GM12878 (cell line): ENCODE measurements at regions not wholly inside any gene's neighbourhood (a gene's known extent, or its start where the extent isn't known, plus 50 kb on each side); places are given as distances from the start of the nearest gene placed in this dataset.
A peak's percentile ranks its signal among the peaks of the same experiment; 100 is the strongest.

Experiments used
- ATAC-seq: fragments of 200-7000 bp; cut with Tn5 transposase; 3 replicates; pipeline ENCODE4 v1.9.1; 2020; ENCODE audit warnings: mild to moderate bottlenecking, moderate library complexity
- BruUV-seq: library from RNA; stranded (reverse); fragments of 400-500 nt; replicated peaks from 2 replicates; lab custom pipeline; 2021; lab: Mats Ljungman, UMichigan
- CTCF ChIA-PET: fragments of 300-600 bp; sonication (Branson Sonifier 250); formaldehyde crosslinking; extraction: SDS; loops from one replicate; lab custom pipeline; 2021; ENCODE audit warnings: inconsistent platforms; lab: Yijun Ruan, JAX
- POLR2A ChIA-PET: fragments of 350-600 bp; formaldehyde crosslinking; extraction: SDS; loops from one replicate; lab custom pipeline; 2021; ENCODE audit warnings: inconsistent platforms; lab: Charles Lee
- RAD21 ChIA-PET: fragments of 300-600 bp; sonication (Branson Sonifier 250); formaldehyde crosslinking; loops from one replicate; lab custom pipeline; 2023; ENCODE audit warnings: antibody characterized with exemption; ENCODE audit not compliant: unreplicated experiment; lab: Charles Lee
- SMC1A ChIA-PET: fragments of 300-600 bp; sonication (Branson Sonifier 250); formaldehyde crosslinking; loops from one replicate; lab custom pipeline; 2023; ENCODE audit not compliant: unreplicated experiment, uncharacterized antibody; lab: Charles Lee
- DNase-seq: peaks from one replicate; pipeline ENCODE4 v3.0.0-alpha.2; 2011; ENCODE audit warnings: low read depth, low spot score
- FAIRE-seq: peaks from 3 replicates; lab custom pipeline; 2011; peaks lifted over from hg19 to GRCh38; lab: Jason Lieb, UNC
- H2AFZ ChIP-seq: 2 replicates; pipeline ENCODE4 v1.6.0; 2011; ENCODE audit warnings: low read depth, low read length, control low read depth; ENCODE audit not compliant: control insufficient read depth
- H3K27ac ChIP-seq: 2 replicates; pipeline ENCODE4 v1.5.1; 2011; ENCODE audit warnings: control low read depth; ENCODE audit not compliant: control insufficient read depth, insufficient read depth
- H3K27me3 ChIP-seq, 2 experiments: replicated peaks in 1 of 2; 2 replicates each; pipeline versions ENCODE4 v1.6.0 to v1.6.1; 2011; ENCODE audit warnings: low read length in 1 of 2; ENCODE audit not compliant: control insufficient read depth in 2 of 2, insufficient read depth in 2 of 2
- H3K36me3 ChIP-seq, 2 experiments: 2 replicates each; pipeline ENCODE4 v1.5.1; 2011; ENCODE audit warnings: low read length in 1 of 2; ENCODE audit not compliant: control insufficient read depth in 2 of 2, insufficient read depth in 2 of 2
- H3K4me1 ChIP-seq: 2 replicates; pipeline ENCODE4 v1.6.1; 2011; ENCODE audit warnings: mild to moderate bottlenecking, low read length, moderate library complexity, mixed read lengths; ENCODE audit not compliant: control insufficient read depth, insufficient read depth
- H3K4me2 ChIP-seq: 2 replicates; pipeline ENCODE4 v1.6.0; 2011; ENCODE audit warnings: control low read depth; ENCODE audit not compliant: control insufficient read depth, insufficient read depth
- H3K4me3 ChIP-seq: fragments of 200-600 bp; sonication (generic); 2 replicates; pipeline ENCODE4 v1.5.1; 2016
- H3K79me2 ChIP-seq: 2 replicates; pipeline ENCODE4 v1.6.0; 2011; ENCODE audit warnings: low read length; ENCODE audit not compliant: control insufficient read depth, insufficient read depth
- H3K9ac ChIP-seq: 2 replicates; pipeline ENCODE4 v1.8.0; 2011; ENCODE audit warnings: low read length, control low read depth, mixed read lengths; ENCODE audit not compliant: control insufficient read depth, insufficient read depth
- H3K9me3 ChIP-seq: replicated peaks from 3 replicates; pipeline ENCODE4 v1.5.1; 2011; ENCODE audit warnings: mild to moderate bottlenecking, low read length; ENCODE audit not compliant: control insufficient read depth, insufficient read depth
- H4K20me1 ChIP-seq: 2 replicates; pipeline ENCODE4 v1.6.0; 2011; ENCODE audit not compliant: control insufficient read depth, insufficient read depth
- BCL11A ChIP-seq: IDR thresholded peaks from 2 replicates; pipeline ENCODE4 v1.6.1; 2011; ENCODE audit warnings: low read depth, low read length
- BRCA1 ChIP-seq: IDR thresholded peaks from 2 replicates; pipeline ENCODE4 v1.6.1; 2011; ENCODE audit warnings: low read depth, low read length, improper control_type of control experiment
- CHD2 ChIP-seq: IDR thresholded peaks from 2 replicates; pipeline ENCODE4 v1.6.1; 2011; ENCODE audit warnings: low read depth, low read length, improper control_type of control experiment, borderline replicate concordance
- CREM ChIP-seq: IDR thresholded peaks from 2 replicates; pipeline ENCODE4 v1.6.1; 2014; ENCODE audit warnings: antibody characterized with exemption, low read depth
- HDAC6 ChIP-seq: fragments of 200-600 bp; sonication (generic); IDR thresholded peaks from one replicate; pipeline ENCODE4 v1.8.0; 2017; ENCODE audit warnings: antibody characterized with exemption; ENCODE audit not compliant: unreplicated experiment
- MXI1 ChIP-seq: fragments of 150-350 bp; IDR thresholded peaks from 2 replicates; pipeline ENCODE4 v1.6.1; 2011; ENCODE audit warnings: low read depth, mild to moderate bottlenecking, inconsistent platforms, low read length, improper control_type of control experiment
- PAX5 ChIP-seq: IDR thresholded peaks from 2 replicates; pipeline ENCODE4 v1.6.1; 2011; ENCODE audit warnings: low read depth, low read length, borderline replicate concordance
- RUNX3 ChIP-seq: IDR thresholded peaks from 2 replicates; pipeline ENCODE4 v1.6.1; 2012; ENCODE audit warnings: low read length, inconsistent platforms
- SREBF2 ChIP-seq: IDR thresholded peaks from 2 replicates; pipeline ENCODE4 v1.6.1; 2012; ENCODE audit warnings: mild to moderate bottlenecking, low read length
- SUZ12 ChIP-seq: fragments of 200-600 bp; sonication (generic); IDR thresholded peaks from one replicate; pipeline ENCODE4 v1.6.1; 2018; ENCODE audit warnings: antibody characterized with exemption, mild to moderate bottlenecking; ENCODE audit not compliant: unreplicated experiment
- WGBS: methylation state at CpG from one replicate; pipeline ENCODE4 v1.1.6; 2016; ENCODE audit warnings: low lambda C conversion rate; ENCODE audit not compliant: insufficient replicate concordance, insufficient coverage; ENCODE audit errors: missing lambda C conversion rate; 5-methylcytosine and 5-hydroxymethylcytosine counted together
- in situ Hi-C: fragments of 300-500 bp; cut with MboI; formaldehyde crosslinking; loops from 9 replicates; pipeline ENCODE4 v1.14.3; 2018; ENCODE audit warnings: mixed read lengths
- intact Hi-C: fragments of 100-400 bp; cut with micrococcal nuclease; formaldehyde crosslinking; loops from one replicate; pipeline ENCODE4 v1.14.2; 2022; ENCODE audit not compliant: unreplicated experiment
- TF ChIP-seq, protein P1 (sequence below): fragments of 450-650 bp; IDR thresholded peaks from 2 replicates; pipeline ENCODE4 v1.6.1; 2017; ENCODE audit warnings: mild to moderate bottlenecking, moderate library complexity
- TF ChIP-seq, protein P2 (sequence below): IDR thresholded peaks from 2 replicates; pipeline ENCODE4 v1.6.1; 2012; ENCODE audit warnings: low read depth, low read length, improper control_type of control experiment
- TF ChIP-seq, protein P3 (sequence below): fragments of 450-650 bp; IDR thresholded peaks from 2 replicates; pipeline ENCODE4 v1.6.1; 2017; ENCODE audit warnings: mild to moderate bottlenecking

DNA sequence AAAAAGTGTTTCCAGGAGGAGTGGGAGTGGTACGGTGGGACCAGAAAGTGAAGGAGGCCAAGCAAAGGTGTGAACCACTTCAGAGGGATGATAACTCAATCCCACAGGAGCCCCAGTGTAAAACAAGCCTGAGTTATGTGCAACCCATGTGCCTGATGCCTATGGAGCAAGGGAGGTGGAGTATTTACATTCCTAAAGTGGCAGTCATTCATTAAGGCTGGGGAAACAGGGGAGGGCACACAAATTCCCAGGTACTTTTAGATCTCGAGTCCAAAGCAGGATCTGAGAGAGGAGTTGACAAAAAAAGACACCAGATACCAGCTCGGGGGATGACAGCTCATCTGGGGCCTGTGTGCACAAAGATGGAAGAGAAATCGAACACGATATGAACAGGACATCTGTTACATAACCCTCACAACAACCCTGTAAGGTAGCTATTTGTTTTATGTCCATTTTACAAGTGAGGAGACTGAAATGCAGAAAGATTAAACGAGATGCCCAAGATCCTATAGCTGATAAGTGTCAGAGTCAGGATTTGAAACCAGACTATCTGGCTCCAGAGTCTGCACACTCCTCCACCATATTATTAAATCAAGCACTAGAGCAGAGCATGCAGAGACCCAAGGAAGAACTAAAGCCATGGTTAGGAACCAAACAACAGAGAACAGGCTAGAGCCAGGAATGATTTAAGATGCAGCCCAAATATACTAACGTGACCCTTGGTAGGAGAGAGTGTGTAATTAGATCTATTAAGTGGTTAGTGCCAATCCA lies 91.9 kb upstream of the MAPK10 start:
- ChIA-PET RAD21 (interaction anchor here (1.1 kb wide), 1 partner anchor 8 kb away, joined by 4 read pairs; no protein-coding TSS in a partner anchor), SMC1A (interaction anchor here (0.7 to 1.0 kb wide), 3 partner anchors 9 to 18 kb away, joined by 3 to 5 read pairs (median 3); no protein-coding TSS in a partner anchor), CTCF (no interaction called here), POLR2A (interaction anchor here (0.6 kb wide), 1 partner anchor 9 kb away, joined by 3 read pairs; no protein-coding TSS in a partner anchor)
- WGBS: 2% methylated on average over 7 of the region's 7 CpGs
- peak; percentile 31 for FAIRE-seq
- ATAC-seq: no peak
- Histone ChIP-seq H3K9me3 (no peaks in the 10 kb centered on the region), H3K4me3 (no peak overlapping the region), H3K79me2 (no peaks in the 10 kb centered on the region), H3K9ac (no peak overlapping the region), H3K27me3 (no peaks in the 10 kb centered on the region), H3K27ac (no peak overlapping the region), H3K4me1 (no peaks in the 10 kb centered on the region), H4K20me1 (no peaks in the 10 kb centered on the region), H3K36me3 (no peaks in the 10 kb centered on the region), H2AFZ (no peak overlapping the region), H3K4me2 (no peak overlapping the region)
- no TSS peak for BruUV-seq
- in situ Hi-C loops: no loop called here
- DNase-seq: no peak
- intact Hi-C loops: no loop called here
- TF ChIP-seq, protein P1, sequence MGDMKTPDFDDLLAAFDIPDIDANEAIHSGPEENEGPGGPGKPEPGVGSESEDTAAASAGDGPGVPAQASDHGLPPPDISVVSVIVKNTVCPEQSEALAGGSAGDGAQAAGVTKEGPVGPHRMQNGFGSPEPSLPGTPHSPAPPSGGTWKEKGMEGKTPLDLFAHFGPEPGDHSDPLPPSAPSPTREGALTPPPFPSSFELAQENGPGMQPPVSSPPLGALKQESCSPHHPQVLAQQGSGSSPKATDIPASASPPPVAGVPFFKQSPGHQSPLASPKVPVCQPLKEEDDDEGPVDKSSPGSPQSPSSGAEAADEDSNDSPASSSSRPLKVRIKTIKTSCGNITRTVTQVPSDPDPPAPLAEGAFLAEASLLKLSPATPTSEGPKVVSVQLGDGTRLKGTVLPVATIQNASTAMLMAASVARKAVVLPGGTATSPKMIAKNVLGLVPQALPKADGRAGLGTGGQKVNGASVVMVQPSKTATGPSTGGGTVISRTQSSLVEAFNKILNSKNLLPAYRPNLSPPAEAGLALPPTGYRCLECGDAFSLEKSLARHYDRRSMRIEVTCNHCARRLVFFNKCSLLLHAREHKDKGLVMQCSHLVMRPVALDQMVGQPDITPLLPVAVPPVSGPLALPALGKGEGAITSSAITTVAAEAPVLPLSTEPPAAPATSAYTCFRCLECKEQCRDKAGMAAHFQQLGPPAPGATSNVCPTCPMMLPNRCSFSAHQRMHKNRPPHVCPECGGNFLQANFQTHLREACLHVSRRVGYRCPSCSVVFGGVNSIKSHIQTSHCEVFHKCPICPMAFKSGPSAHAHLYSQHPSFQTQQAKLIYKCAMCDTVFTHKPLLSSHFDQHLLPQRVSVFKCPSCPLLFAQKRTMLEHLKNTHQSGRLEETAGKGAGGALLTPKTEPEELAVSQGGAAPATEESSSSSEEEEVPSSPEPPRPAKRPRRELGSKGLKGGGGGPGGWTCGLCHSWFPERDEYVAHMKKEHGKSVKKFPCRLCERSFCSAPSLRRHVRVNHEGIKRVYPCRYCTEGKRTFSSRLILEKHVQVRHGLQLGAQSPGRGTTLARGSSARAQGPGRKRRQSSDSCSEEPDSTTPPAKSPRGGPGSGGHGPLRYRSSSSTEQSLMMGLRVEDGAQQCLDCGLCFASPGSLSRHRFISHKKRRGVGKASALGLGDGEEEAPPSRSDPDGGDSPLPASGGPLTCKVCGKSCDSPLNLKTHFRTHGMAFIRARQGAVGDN: no peak
- TF ChIP-seq BCL11A (no peak), PAX5 (no peak), CREM (no peak), MXI1 (no peak), SREBF2 (no peak), BRCA1 (no peak), CHD2 (no peak), SUZ12 (no peak), RUNX3 (no peak), HDAC6 (no peak)
- TF ChIP-seq, protein P2, sequence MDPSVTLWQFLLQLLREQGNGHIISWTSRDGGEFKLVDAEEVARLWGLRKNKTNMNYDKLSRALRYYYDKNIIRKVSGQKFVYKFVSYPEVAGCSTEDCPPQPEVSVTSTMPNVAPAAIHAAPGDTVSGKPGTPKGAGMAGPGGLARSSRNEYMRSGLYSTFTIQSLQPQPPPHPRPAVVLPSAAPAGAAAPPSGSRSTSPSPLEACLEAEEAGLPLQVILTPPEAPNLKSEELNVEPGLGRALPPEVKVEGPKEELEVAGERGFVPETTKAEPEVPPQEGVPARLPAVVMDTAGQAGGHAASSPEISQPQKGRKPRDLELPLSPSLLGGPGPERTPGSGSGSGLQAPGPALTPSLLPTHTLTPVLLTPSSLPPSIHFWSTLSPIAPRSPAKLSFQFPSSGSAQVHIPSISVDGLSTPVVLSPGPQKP: no peak
- TF ChIP-seq, protein P3, sequence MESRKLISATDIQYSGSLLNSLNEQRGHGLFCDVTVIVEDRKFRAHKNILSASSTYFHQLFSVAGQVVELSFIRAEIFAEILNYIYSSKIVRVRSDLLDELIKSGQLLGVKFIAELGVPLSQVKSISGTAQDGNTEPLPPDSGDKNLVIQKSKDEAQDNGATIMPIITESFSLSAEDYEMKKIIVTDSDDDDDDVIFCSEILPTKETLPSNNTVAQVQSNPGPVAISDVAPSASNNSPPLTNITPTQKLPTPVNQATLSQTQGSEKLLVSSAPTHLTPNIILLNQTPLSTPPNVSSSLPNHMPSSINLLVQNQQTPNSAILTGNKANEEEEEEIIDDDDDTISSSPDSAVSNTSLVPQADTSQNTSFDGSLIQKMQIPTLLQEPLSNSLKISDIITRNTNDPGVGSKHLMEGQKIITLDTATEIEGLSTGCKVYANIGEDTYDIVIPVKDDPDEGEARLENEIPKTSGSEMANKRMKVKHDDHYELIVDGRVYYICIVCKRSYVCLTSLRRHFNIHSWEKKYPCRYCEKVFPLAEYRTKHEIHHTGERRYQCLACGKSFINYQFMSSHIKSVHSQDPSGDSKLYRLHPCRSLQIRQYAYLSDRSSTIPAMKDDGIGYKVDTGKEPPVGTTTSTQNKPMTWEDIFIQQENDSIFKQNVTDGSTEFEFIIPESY: no peak
